Renal cortical epithelial cell (primary cell): ENCODE measurements at regions not wholly inside any gene's neighbourhood (a gene's known extent, or its start where the extent isn't known, plus 50 kb on each side); places are given as distances from the start of the nearest gene placed in this dataset.
"Not testable (repeated sequence)": the region's sequence is repeated elsewhere in the genome, so short reads cannot be mapped to it uniquely, and the experiment has no call there.

ENCODE experiments used
- DNase-seq: peaks from one replicate; pipeline ENCODE4 v3.0.0-alpha.2; 2011; ENCODE audit warnings: low read depth

DNA sequence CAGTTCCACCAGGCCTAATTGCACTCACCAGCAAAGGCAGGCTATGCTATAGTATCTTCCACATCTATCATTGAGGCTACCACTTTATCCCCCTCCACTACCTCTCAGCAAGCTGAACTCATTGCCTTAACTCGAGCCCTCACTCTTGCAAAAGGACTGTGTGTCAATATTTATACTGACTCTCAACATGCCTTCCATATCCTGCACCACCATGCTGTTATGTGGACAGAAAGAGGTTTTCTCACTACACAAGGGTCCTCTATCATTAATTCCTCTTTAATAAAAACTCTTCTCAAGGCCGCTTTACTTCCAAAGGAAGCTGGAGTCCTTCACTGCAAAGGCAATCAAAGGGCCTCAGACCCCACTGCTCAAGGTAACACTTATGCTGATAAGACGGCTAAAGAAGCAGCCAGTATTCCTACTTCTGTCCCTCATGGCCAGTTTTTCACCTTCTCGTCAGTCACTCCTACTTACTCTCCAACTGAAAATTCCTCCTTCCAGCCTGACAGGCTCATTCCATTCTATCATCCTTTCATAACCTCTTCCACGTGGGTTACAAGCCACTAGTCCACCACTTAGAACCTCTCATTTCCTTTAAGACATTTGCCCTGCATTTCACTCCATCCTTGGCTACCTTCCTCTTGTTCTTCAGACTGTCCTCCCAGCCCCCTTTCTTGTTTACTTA, 1110.9 kb upstream of the TMEM132C start:
- not testable (repeated sequence) for DNase-seq

DNA sequence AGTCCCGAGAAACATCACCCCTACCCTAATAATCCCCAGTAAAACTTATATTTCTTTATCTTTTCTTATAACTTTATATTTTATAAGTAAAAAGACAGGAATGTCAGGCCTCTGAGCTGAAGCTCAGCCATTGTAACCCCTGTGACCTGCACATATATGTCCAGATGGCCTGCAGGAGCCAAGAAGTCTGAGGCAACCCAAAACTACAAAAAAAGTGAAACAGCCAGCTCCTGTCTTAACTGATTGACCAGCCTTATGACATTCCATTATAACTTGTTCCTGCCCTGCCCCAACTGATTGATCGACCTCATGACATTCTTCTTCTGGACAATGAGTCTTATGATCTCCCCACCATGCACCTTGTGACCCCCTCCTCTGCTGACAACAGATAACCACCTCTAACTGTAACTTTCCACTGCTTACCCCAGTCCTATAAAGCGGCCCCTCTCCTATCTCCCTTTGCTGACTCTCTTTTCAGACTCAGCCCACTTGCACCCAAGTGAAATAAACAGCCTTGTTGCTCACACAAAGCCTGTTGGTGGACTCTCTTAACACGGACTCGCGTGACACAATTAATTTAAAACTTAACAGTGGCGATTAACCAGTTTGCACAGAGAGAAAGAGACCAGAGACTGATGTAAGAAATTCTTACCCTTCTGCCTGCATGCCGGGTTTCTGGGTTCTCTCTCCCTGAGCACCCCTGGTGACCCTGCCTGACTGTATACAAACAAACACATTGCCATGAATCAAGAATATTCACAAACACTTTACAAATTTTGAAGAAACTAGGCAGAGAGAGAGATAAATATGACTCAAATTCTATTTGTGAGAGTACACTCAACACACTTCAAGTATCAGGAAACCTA, 1109.2 kb upstream of the TMEM132C start:
- not testable (repeated sequence) for DNase-seq

DNA sequence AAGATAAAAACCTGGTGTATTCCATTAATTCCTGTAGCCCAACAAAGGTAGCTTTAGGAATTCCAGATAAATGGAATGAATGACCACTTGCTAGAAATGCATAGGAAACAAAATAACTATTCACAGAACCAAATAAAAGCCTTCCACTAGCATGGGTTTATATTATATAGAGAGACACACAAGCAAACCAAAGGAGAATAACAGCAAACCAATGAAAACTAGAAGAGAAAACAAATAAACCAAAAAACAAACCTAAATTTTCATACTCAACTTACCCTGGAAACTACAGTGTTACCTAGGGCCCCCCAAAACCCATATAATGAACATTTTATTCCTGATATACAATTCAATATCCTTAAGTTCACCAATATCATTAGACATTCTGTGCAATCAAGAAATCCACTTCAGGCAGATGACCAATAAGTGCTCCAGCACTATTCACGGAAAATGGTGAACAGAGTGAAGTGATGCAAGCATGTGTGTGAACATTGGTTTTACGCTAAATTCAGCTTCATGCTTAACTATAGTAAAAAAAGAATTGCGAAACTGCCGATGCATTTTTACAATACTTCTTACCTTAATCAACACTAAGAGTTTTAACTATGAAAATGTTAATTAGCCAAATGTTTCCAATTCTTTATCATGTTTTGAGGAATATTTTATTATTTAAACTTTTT, 1108.4 kb upstream of the TMEM132C start:
- no peak for DNase-seq

DNA sequence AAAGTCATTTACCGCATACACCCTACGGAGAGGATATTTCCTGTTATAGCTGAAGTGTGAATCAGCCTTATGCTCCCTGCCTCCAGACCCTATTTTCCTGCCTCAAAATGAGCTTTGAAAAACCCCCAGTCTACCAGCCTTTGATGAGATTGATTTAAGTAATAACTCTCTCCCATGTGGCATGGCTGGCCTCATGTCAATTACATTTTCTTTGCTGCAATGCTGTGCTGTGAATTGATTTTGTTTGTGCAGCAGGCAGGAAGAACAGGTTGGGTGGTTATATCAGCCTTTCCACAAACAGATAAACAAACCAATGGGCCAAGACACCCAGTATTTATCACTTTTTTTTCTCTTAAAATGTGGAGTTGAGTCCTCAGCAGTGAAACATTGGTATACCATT, 1105.5 kb upstream of the TMEM132C start:
- DNase-seq, result no peak

DNA sequence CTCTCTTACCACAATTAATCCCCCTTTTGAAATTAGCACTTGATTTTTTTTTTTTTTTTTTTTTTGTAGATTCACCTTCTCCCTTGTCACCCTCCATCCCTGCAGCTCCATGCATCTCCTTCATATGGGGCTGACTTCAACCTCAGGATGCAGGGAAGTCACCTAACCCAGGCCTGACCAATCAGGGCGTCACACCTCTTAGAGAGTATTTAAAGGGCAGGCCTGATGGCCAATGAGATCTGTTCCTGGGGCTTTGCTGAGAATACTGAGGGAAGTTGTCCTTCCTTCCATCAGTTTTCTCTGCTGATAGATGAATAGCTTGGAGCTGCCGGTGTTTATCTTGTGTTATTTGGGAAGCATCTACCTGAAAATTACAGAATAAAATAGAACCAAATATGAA, 1104.7 kb upstream of the TMEM132C start:
- no peak for DNase-seq

DNA sequence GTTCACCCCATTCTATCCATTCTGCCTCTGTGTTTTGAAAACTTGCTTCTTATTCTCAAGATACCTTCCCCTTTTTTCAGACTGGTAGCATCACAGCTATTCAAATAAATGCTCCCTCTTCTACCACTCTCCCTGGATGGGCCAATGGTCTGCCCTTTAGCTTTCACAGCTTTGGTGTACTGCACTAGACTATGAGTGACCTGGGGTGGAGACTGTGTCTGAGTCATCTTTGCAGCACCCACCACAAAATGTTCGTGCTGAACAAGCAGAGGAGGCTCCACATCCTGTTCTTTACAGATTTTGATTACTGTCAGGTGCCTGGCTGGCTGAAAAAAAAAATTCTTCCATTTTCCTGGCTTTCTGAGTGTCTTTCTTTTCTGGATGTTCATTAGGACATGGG, 1104.1 kb upstream of the TMEM132C start:
- DNase-seq, result peak; percentile 88

DNA sequence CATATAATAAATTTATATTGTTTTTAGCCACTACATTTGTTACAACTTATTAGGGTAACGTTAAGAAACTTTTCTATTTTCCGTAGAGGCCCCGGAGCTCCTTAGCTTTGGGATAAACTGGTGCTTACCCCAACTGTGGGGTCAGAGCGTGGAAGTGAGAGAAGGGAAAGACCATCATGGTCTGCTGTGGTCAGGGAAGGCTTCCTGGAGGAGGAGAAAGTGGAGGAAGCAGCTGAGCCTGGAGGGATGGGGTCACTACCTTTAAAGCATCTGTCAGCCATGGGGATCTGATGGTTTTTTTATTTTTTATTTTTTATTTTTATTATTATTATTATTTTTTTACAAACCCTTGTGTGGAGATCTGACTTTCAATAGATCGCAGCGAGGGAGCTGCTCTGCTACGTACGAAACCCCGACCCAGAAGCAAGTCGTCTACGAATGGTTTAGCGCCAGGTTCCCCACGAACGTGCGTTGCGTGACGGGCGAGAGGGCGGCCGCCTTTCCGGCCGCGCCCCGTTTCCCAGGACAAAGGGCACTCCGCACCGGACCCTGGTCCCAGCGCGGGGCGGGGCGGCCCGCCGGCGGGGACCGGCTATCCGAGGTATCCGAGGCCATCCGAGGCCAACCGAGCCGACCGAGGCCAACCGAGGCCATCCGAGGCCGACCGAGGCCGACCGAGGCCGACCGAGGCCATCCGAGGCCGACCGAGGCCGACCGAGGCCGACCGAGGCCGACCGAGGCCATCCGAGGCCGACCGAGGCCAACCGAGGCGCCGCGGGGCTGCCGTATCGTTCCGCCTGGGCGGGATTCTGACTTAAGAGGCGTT, 1101.2 kb upstream of the TMEM132C start:
- peak; percentile 48 for DNase-seq

DNA sequence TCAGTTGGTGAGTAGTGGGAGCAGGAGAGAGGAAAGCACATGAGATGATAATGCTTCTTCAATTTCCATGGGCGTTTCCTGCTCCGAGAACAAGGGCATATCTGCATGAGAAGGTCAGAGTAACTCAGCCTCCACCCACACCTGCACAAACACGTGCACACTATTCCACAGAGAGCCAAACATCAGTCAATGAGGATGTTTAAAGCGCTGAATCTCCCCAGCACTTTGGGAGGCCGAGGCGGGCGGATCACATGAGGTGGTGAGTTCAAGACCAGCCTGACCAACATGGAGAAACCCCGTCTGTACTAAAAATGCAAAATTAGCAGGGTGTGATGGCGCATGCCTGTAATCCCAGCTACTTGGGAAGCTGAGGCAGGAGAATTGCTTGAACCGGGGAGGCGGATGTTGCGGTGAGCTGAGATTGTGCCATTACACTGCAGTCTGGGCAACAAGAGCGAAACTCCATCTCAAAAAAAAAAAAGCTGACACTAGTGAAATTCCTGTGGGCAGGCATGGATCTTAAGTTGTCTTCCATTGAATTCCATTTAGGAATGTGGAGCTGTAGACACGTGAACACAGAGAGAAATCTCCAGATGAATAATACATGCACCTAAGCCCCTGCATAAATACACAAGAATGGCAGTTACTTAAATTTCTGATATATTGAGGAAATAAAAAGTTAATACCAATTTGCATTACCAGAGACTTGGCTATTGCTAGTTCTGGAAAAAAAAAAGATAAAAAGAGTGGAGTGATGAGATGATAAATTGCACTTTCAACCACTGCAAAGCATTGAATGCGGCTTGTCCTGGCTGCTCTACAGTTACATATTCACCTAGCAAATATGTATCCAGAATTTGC, 1097.4 kb upstream of the TMEM132C start:
- peak; percentile 40 for DNase-seq

DNA sequence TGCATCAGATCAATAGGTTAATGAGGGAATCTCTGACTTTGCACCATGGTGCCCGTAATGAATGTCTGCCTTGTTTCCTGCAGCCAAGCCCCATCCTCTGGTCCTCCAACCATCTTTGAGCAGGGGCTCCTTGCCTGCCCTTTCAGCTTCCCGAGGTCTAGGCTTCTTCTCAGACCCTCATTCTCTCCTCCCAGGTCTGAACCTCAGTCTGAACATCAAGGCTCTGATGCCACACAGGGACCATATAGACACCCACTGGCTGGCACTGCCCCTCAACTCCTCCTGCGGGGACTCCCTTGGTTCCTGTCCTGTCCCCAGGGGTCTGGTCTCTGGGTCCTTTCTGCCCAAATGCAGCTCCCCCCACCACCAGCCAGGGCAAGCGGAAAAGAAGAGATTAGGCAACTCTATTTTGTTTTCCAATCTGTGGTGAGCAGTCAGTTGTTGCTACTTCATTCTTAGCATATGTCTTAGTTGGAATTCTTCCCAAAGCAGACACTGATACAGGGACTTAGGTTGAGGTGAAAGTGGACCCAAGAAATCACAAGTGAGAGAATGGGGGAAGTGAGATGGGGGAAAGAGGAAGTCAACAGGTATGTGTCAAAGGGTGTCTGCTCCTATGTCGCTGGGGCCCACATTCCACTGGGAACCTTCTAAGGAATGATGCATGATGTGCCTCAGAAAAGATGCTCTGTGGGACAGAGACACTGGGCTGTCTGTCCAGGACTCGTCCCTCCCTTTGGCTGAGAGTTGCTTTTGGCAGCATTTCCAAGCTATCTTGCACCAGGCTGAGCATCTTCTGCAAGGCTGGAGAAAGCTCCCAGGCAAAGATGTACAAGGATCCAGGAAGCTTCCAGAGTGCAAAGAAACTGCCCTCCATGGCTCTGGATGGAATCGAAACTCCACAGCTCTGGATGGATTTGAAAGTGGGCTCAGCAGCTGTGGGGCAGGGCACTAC, 1096.5 kb upstream of the TMEM132C start:
- peak; percentile 34 for DNase-seq

DNA sequence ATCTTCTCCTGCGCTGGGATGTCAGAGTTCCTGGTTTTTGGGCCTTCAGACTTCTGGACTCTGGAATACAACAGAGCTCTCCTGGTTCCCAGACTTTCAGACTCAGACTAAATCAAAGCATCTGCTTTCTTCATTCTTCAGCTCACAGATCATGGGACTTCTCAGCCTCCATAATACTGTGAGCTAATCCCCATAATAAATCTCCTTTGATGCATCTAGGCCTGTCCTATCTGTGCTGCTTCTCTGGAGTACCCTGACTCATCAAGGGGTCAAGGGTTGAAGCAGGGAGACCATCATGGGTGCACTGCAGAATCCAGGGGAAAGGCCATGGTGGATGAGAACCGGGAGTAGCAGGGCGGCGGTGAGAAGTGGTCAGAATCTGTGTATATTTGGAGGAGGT, 1094.1 kb upstream of the TMEM132C start:
- DNase-seq, result no peak

DNA sequence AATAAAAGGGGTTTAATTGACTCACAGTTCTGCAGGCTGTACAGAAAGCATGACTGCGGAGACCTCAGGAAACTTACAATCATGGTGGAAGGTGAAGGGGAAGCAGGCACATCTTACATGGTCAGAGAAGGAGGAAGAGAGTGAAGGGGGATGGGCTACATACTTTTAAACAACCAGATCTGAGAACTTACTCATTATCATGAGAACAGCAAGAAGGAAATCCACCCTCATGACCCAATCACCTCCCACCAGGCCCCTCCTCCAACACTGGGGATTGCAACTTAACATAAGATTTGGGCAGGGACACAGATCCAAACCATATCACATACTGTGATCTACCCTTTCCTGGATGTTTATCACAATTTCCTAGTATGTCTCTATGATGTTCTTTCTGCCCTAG, 1093.0 kb upstream of the TMEM132C start:
- DNase-seq, result not testable (repeated sequence)

DNA sequence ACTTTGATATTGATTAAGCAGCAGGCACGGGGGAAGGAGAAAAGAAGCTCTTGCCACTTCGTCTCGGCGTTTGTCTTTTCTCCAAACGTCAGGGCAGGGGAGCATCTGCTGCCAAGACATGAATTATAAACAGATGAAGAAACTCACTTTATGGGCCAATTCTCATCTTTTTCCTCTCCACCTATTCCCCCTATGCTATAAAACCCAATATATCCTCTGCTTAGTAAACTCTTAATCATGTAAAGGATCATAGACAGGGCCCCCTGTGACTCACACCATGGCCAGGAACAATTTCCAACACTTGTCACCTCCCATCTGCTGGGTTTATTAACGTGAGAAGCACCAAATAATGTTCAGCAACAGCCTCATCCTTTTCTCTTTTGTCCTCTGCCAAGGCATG, 1092.1 kb upstream of the TMEM132C start:
- DNase-seq, result no peak

DNA sequence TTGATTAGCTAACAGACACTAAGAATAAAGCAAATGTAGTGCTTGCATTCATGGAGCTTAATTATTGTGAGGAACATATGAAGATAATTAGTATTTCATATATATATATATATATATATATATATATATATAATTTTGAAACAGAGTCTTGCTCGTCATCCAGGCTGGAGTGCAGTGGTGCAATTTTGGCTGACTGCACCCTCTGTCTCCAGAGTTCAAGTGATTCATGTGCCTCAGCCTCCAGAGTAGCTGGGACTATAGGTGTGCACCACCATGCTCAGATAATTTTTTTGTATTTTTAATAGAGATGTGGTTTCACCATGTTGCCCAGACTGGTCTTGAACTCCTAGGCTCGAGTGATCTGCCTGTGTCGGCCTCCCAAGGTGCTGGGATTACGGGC, 1091.6 kb upstream of the TMEM132C start:
- no peak for DNase-seq

DNA sequence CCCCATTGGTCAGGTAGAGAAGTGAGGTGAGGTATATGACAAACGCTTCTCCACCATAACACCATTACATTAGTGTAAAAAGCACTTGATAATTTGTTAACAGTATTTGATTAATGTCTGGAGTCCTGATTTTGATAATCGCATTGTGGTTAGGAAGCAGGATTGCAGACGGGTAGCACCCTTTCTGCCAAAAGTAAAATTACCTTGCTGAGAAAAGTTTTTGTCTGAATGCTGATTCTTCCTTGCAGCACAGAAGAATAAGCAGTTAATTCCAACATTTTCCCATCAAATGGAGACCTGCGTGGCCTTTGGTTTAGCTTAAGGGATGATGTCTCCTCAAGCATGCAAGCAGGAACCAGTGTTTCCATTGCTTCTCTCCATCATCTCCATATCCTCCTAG, 1090.2 kb upstream of the TMEM132C start:
- no peak for DNase-seq

DNA sequence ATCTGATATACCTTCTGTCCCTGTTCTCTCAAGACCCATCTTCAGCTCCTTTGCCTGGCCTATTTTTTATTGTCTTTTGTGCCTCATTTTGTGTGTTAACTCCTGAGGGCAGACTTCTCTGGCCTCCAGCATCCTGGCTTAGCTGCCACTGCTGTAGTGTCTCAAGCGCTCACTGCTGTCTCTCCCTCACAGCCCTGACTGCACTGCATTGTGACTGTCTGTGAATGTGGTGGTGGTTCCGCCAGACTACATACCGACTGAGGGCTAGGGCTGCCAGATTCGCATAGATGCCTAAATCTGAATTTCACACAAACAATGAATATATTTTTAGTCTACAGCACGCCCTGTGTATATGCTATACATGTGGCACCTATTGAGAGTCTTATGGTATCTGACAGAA, 1088.9 kb upstream of the TMEM132C start:
- no peak for DNase-seq

DNA sequence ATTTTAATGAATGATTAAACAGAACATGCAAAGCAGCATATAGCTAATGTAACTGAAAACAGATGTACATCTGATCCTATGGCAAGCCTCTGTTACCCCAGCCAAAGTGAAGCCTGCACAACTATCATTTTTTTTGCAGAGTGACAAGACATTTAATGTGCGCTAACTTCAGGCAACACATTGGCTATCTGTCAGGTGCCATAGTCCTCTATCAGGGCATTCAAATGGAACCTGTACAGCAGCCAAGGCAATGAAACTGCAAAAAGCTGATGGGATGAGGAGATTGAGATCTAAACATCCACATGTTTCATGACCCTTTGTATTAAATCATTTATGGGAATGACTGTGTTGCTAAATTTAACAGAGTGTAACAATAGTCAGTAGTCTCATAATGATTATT, 1088.5 kb upstream of the TMEM132C start:
- DNase-seq, result no peak

DNA sequence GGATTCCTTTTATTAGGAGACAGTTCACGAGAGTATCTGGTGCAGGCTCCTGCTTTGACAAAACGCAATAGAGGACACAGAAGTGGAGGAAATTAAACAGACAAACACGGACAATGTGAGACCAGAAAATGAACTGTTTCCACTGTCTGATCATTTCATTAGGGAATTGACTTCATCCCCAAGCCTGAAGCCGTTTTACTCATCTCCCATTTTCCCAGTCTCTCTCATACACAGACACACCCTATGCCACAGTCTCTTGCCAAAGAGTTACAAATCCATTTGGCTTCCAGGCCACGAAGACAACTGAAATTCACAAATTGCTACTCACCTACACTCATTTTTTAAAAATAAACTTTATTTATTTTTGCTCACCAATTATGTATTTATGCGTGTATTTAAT, 1087.8 kb upstream of the TMEM132C start:
- no peak for DNase-seq

DNA sequence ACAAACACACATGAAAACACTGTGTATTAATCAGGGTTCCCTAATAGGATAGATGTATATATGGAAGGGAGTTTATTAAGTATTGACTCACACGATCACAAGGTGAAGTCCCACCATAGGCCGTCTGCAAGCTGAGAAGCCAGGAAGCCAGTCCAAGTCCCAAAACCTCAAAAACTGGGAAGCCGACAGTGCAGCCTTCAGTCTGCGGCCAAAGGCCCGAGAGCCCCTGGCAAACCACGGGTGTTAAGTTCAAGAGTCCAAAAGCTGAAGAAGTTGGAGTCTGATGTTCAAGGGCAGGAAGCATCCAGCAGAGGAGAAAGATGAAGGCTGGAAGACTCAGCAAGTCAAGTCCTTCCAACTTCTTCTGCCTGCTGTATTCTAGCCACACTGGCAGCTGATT, 1085.0 kb upstream of the TMEM132C start:
- no peak for DNase-seq

DNA sequence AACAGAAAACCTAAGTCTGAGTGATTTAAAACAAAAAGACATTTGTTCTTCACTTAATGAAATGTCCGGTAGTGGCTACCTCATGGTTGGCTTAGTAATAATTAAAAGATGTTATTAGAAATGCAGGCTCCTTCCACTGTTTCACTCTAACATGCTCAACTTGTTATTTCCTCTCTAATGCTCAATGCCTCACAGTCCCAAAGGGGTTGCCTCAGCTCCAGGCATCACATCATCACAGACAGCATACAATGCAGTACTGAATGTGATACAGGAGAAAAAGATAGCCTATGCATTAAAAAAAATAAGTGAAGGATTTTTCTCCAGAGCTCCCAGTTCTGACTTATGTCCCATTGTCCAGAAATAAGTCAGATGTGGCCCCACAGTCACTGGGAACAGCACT, 1077.0 kb upstream of the TMEM132C start:
- DNase-seq, result no peak

DNA sequence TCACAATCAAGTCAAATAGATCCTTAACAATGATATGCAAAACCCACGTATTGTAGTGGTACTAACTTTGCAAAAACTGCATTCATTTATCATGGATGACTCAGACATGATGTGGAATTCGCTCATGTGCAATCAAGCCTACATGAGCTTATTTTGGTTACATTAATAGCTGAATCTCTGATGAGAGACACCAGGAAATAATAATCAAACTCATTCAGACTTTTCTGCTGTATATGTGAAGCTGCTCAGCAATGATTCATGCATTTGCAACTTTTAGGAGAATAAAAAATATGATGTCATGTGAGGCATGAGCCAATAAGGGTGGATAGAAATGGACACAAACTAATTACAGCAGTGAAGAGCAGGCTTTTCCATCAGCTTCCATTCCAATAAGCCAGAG, 1075.8 kb upstream of the TMEM132C start:
- DNase-seq, result peak; percentile 88
